NCI-H1930 (cell line): ENCODE measurements at regions not wholly inside any gene's neighbourhood (a gene's known extent, or its start where the extent isn't known, plus 50 kb on each side); places are given as distances from the start of the nearest gene placed in this dataset.

ENCODE experiments used
- DNase-seq, 2 experiments: peaks; one replicate each; lab custom pipeline; 2025; lab: John Stamatoyannopoulos, UW

DNA sequence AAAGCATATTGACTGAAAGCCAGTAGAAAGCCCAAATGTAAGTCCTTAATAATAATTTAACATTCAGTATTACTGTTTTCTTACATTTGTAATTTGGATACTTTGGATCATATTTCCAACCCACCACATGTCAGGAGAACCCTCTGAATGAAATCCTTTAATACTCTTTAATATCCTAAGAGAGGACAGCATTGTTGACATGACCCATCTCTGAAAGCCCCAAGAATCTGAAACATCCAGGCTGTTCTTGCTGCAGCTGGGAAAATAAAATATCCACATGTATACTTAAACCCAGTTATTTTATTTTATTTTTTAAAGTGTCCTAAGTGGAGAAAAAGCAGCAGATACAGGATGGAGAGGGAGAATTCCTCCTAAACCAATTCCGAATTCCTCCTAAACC, 130.8 kb upstream of the RIPOR2 start:
- DNase-seq = no peak

DNA sequence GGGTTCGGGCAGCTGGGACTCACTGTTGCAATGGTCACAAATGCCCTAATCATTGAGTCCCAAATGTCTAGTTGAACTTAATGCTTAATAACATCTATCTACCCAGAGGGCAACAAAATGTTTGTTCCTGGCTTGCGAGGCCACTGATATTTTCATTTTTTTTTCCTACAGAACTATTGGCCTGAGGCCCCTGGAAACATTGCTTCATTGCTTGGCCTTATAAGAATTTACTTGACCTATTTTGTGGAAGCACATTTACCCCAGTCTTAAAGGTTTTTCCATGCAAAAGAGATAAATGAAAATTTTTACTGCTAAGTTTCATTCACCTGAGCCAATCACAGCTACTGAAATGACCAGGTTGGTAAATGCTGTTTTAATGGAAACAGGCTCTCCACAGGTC, 133.1 kb upstream of the RIPOR2 start:
- DNase-seq = no peak

DNA sequence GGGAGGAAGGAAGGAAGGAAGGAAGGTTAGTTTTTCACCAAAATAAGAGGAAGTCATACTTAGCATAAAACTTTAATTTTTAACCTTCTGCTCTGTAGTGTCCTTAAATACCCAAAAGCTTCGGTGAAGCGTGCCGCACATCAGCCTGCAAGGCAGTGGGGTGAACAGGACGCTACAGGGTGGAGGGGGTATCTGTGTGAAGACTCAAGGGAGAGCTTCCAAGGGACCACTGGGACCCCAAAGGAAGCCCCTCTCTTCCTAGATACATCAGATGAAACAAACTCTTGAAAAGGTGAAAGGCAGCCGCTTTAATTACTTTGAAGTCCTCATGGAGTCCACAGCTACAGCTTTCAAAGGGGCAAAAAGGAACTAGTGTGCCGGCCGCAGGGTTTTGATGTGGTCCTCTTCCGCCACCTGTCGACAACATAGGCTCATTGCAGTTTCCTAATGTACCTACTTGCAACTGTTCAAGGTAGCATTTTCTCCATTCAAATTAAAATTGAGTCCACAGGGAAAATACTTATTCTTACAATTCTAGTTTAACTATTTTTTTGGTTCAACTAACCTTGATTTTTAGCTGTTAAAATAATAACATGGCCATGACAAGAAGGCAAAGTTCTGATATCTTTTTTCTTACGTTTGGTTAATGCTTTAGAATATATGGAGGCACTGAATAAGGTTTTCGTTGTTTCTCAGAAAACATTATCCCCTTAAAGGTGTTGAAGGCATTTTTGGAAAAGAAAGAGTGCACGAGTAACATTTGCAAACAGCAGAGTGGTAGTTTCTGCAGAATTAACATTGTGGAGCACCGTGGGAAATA, 135.0 kb upstream of the RIPOR2 start:
- peak; percentile 57 to 77 for DNase-seq

DNA sequence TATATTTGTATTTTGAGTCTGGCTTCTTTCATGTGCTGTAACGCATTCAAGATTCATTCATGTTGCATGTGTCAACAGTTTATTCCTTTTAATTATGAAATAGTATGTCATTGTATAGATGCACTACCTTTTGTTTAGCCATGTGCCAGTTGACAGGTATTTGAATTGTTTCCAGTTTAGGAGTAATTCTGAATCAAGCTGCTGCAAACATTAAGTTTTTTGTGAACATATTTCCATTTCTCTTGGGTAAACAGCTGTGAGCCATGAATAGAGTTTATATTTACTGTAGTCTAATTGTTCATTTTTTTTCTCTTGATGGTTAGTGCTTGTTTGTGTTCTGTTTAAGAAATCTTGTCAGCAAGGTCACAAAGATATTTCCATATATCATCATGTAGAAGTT, 142.4 kb upstream of the RIPOR2 start:
- DNase-seq = no peak

DNA sequence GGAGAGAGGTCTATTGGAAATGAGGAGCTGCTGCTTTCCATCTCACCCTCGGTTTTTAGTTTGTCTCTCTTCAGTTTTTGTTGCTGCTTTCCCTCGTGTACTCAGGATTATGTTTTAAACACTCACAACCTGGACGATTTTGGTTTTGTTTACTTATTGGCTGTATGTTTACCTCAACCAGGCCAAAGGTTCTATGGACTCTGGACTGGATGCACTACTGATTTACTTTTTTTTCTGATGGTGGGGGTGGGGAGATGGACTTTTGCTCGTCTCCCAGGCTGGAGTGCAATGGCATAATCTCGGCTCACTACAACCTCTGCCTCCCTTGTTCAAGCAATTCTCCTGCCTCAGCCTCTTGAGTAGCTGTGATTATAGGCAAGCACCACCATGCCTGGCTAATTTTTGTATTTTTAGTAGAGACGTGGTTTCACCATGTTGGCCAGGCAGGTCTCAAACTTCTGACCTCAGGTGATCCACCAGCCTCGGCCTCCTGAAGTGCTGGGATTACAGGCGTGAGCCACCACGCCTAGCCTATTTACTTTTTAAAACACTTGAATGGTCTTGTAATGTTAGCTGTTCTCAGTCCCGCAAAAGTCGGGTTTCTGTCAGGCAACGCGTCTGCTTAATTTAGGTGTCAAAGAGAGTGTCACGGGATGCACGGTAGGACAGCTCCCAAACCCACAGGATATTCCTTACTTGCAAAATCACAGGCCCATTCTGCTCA, 148.2 kb upstream of the RIPOR2 start:
- no peak for DNase-seq

DNA sequence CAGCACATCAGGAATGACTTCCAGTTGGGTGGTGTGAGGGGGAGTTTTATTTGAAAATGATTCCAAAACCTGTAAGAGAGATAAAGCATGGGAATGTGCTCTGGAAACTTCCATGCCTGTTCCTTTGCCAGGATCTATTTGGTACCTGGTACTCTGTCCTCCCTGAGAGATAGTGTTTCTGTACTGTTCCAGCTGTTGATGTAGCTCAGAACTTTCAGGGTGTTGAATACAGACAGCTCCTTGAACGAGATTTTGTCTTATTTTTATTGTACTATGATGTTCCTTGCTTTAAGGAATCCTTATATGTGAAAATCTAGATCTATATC, 148.7 kb upstream of the RIPOR2 start:
- no peak for DNase-seq

DNA sequence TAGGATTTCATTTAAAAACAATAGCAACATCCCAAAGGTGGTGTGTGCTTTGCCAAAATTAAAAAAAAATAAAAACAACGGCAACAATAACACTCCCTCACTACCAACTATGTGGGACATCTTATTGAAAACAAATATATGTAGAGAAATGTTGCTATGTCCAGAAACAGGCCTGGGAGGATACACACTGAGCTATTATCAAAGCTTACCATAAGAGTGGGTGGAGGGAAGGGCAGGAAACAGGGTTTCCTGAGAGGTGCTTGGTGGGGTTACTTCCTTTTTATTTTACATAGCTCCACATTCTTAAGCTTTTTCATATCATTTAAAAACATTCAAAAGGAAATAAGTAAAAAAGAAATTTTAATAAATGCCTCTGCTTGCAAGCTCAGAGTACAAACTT, 150.0 kb upstream of the RIPOR2 start:
- DNase-seq = no peak

DNA sequence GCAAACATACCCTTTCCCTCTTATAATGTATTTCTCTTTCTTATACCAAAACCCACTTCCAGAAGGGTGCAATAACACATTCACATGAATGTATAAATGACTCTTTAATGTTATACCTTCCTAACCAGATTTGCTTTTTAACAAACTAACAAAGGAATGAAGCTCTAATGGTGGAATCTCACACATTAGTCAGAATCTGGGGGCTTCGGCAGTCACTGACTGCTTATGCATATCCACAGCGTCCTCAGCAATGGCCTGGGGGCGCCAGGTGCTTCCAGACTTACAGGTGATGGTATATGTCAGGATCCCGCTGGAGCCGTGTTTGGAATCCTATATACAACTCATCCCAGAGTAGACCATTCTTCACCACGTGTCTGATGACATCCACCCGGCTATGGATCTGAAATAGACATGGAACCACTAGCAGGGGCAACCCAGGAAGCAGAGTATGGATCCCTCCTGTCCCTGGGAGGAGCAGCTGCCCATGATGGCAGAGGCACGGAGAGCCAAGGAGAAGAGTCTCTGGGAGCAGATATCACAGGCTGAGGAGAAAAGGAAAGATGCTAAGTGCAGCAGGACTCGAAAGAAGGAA, 150.8 kb upstream of the RIPOR2 start:
- no peak for DNase-seq

DNA sequence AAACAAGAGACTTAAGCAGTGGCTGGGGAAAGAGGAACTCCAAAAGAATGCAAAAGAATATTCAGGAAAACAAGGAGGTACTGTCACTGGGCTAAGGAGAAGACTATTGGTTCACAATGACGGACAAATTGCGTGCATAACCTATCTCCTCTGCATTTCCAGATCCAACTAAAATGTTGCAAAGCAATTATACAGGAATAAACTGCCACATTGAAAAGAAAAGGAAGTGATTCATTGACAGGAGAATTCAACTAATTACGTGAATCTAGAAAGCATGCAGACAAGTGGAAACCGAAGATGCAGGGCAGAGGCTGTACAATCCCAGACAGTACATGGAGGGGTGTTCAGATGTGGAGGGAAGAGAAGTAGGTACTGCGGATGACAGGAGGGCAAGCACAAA, 152.8 kb upstream of the RIPOR2 start:
- no peak for DNase-seq

DNA sequence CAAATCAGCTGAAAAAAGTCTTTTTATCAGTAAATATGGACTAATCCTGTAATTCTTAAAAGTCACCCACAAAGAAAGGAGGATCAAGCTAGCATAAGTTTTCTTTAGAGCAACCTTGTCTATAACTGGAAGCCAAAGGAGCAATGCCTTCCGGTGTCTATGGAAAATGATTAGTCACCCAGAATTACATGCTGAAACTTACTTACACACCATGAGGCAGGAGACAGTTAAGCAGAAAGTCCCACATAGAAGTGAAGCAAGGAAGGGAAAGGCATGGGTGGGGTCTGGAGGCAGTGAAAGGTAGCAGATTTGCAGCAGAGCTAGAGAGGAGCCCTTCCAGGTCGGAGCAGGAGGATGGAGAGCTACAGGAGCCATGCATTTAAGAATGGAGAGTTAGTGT, 153.7 kb upstream of the RIPOR2 start:
- DNase-seq = no peak

DNA sequence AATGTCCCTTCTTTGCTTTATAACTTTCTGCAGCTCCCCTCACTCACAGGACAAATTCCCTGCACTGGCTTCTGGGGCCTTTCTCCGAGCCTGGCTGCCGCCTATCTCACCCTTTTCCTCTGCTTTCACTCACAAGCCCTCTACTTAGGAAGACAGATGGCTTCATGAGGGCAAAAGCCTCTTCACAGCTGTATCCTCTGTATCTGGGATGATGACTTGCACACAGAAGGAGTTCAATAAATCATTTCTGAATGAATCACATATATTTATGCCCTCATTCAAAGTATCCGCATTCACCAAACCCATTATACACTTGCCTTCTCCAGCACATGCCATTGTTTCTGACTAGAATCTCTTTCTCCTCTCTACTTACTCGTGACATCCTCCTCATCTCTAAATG, 159.0 kb upstream of the RIPOR2 start:
- DNase-seq = no peak

DNA sequence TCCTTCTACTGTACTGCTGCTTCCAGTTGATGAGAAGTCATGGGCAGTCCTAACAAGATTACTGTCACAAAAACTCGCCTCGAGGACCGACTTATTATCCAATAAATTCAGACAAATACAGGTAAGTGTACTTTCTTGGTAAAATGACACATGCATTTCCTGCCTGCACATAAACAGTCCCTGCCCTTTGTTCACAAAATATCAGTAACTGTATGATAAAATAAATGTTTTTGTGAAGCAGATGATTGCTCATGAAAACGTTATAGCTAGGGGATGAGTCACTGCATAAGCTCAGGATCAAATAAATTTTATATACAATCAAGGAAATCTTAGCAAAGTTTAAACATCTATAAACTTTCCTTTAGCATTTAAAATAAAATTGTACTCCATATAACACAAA, 164.5 kb upstream of the RIPOR2 start:
- no peak for DNase-seq

DNA sequence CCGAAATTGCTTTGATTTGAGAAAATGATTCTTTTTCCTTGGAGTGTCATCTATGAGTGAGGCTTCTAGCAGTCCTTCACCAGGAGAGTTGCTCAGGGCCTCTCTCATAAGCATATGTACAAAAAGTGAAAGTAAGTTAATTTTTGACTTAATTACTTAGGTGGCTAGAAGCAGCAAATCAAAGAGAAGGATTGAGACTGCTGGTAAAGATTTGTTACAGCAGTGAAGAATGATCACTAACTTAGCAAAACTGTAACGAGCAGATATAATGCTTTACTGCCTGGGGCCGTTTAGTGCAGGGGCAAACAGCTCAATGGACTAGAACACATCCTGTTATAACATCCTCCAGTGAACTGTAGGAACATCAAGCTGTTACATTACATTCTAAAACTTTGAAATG, 167.8 kb upstream of the RIPOR2 start:
- no peak for DNase-seq

DNA sequence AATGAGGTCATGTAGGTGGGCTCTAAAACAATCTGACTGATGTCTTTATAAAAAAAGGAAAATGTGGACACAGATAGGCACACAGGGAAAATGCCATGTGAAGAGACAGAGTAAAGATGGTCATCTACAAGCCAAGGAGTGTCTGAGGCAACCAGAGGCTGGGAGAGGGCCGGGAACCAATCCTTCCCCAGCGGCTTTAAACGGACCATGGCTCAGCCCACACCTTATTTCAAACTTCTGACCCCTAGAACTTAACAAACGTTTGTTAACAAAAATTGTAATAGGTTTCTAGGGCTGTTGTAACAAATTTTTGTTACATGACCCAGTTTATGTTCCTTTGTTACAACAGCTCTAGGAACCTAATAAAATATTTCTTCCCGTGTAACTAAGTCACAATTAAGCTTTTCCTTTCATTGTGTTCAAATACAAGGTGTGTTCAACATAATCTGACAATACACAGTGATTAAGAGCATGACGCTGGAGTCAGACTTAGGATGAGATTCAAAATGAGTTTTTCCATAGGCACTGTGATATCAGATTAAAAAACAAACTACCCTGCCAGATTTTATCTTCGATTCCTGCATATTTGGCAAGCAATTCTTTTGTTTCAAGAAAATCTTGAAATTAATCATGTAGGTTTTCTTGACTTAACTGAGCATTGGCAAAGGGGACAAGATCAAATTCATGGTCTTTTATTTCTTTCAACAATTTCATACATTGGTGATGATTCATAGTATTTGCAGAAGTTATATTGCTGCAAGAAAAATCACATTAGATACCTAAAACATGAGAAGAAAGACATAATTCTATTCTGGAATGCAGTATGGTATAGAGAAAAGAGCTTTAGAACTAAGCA, 169.5 kb upstream of the RIPOR2 start:
- DNase-seq = no peak

DNA sequence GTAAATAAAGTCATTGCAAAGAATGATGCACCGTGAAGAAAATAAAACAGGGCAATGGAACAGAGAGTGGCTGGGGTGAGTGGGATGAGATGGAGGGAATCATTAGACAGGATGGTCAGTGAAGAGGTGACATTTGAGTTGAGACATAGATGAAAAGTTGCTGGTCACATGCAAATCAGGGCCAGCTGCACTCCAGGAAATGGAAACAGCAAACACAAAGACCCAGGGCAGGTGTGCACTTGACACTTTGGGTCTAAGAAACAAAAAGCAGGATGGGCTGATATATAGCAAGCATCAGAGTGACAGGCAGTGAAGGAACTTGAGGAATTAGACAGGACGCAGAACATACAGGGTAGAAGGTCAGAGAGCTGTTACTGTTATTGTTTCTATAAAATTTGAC, 171.5 kb upstream of the RIPOR2 start:
- DNase-seq = no peak

DNA sequence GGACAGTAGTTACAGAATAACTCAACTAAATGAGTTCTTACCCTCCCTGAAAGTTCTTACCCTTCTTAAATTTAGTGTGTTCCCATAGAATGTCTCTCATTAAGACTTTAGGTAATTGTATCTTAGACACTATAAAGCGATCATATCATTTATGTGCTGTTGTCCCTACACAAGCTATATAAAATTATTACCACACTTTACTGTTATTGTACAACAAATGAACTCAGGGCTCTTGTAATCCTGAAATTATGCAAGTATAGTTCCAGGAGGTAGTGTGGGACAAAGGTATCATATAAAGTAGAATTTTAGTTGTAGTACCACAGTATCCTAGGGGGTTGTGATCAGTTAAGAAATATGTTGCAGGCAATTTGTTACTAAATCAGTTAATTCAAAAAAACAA, 167.4 kb upstream of the CARMIL1 start:
- DNase-seq = no peak

DNA sequence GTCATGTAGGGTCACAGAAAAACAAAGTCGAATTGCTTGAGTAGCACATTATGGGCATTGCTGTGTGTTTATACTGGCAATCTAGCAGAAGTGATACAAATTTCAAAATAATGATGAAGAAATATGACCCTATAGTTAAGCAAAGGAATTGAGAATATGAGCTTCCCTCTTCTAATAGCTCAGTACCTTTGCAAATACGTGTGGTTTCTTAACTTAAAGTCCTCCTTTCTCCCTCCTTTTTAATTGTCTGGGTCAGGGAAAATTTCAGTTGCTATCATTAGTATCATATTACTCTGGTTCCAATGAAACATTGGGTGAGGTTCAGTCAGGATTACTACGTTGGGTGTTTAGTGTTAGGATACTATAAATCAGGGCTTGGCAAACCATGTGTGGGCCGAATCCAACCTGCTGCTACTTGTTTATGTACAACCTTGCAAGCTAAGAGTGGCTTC, 166.8 kb upstream of the CARMIL1 start:
- DNase-seq = no peak

DNA sequence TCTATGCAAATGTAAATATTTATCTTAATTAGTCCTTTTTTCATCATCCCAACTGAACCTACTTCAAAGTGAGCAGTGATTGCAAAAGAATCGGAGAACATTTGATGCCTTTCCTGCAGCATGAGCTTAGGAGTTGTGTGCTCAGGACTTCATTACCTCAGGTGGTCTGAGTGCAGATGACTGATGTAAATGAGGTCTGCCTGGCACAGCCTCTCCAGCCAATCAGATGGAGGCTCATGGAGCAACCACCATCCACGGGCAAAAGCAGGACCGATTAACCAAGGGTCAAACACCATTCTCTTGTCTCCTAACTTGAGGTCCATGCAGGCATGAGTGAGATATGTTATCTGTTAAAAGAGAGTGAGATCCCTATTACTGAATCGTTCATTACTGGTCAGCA, 165.7 kb upstream of the CARMIL1 start:
- DNase-seq = no peak

DNA sequence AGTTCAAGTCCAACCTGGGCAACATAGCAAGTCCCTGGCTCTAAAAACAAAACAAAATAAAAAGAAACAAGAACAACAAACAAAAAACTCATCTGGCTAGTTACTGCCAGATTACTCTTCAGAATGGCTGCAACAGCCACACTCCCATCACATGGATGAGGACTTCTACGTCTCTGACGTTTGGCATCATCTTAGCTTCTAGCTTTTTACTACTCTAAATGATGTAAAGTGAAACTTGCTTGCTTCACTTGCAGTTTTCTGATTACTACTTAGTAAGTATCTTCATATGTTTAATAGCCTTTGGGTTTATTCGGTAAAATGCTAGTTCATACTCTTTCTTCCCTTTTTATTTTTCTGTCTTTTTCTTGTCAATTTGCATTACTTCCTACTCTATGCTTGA, 161.1 kb upstream of the CARMIL1 start:
- DNase-seq = no peak

DNA sequence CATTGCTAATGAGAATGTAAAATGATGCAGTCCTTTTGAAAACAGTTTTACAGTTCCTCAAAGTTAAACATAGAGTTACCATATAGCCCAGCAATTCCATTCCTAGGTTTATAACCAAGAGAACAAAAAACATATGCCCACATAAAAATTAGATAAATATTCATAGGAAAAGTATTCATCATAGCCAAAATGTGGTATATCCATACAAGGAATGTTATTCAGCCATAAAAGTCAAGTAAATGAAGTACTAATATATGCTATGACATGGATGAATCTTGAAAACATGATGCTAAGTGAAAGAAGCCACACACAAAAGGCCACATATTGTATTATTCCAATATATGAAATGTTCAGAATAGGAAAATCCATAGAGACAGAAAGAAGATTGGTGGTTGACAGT, 158.0 kb upstream of the CARMIL1 start:
- DNase-seq = no peak

DNA sequence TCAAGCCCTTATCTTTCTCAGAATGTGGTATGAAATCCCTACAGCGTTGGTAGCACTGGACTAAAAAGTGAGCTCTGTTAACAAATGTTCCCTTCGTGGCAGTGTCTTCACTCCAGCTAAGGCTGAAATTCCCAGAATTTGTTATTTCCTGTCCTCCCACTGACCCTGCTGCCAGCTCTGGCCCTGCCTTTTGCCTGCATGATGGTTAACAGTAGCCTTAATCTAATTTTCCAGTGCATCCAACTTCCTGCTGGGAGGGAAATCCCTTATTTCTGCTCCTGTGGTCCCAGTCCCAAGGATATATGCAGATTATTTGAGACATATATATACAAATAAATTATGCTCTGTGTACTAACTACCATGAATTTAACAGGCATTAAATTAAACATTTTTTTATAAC, 157.2 kb upstream of the CARMIL1 start:
- peak in 1 of 2 experiments; percentile 18 for DNase-seq

DNA sequence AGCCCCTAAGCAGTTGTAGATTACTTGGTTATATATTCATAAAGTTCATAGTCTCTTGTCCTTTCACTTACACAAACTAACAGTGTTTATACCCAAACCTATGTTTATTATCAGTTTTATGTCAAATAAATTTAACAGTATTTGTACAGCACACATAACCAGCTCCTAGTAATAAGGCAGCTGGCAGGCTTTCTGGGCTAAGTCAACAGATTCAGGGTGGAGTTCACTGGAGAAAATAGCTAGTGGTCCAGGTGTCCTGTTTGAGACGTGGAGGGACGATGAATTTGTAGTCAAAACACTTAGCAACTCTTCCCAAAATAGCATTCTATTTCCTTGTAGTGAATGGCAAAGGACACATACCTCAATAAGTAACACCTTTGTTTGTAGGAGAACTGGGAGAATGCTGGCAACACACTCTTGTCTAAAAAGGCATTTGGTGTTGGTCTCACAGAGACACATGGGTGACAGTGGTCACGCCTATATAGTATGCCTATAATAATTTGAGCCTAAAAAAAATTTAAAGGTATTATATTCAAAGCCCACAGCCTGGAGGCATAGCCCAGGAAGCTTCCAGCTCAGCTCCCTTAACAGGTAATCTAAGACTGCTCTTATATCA, 156.4 kb upstream of the CARMIL1 start:
- peak; percentile 55 to 56 for DNase-seq
